ENCODE measurements at regions not wholly inside any gene's neighbourhood (a gene's known extent, or its start where the extent isn't known, plus 50 kb on each side); places are given as distances from the start of the nearest gene placed in this dataset.

- DNase-seq = no peak
Observed at GRCh38 chr4:133775881-133776280, 425.7 kb downstream of the PABPC4L start.

- no peak for DNase-seq
Observed at GRCh38 chr4:133775469-133775868, 426.1 kb downstream of the PABPC4L start.

GRCh38 chr4:133759428-133759827, 442.2 kb downstream of the PABPC4L start:
- DNase-seq = no peak

- DNase-seq = no peak
Observed at GRCh38 chr4:133741766-133742165, 459.8 kb downstream of the PABPC4L start.

GRCh38 chr4:133720001-133720400, 481.6 kb downstream of the PABPC4L start:
- no peak for DNase-seq

GRCh38 chr4:133719098-133719497, 482.5 kb downstream of the PABPC4L start:
- DNase-seq = no peak

- no peak for DNase-seq
Observed at GRCh38 chr4:133714211-133714610, 487.4 kb downstream of the PABPC4L start.

GRCh38 chr4:133713340-133713739, 488.2 kb downstream of the PABPC4L start:
- DNase-seq = no peak

GRCh38 chr4:133711817-133712216, 489.8 kb downstream of the PABPC4L start:
- DNase-seq = no peak

- DNase-seq = no peak
Observed at GRCh38 chr4:133694416-133694815, 507.2 kb downstream of the PABPC4L start.

- no peak for DNase-seq
Observed at GRCh38 chr4:133683967-133684366, 517.6 kb downstream of the PABPC4L start.

- no peak for DNase-seq
Observed at GRCh38 chr4:133668061-133668851, 519.2 kb downstream of the PCDH10 start.

GRCh38 chr4:133647206-133647605, 498.1 kb downstream of the PCDH10 start:
- DNase-seq = no peak

GRCh38 chr4:133641191-133641590, 492.1 kb downstream of the PCDH10 start:
- DNase-seq = no peak

GRCh38 chr4:133638751-133639150, 489.7 kb downstream of the PCDH10 start:
- no peak for DNase-seq

- DNase-seq = no peak
Observed at GRCh38 chr4:133637161-133637560, 488.1 kb downstream of the PCDH10 start.

GRCh38 chr4:133624744-133625143, 475.6 kb downstream of the PCDH10 start:
- DNase-seq = no peak

- no peak for DNase-seq
Observed at GRCh38 chr4:133623847-133624246, 474.8 kb downstream of the PCDH10 start.

GRCh38 chr4:133621628-133622027, 472.5 kb downstream of the PCDH10 start:
- no peak for DNase-seq

- DNase-seq = no peak
Observed at GRCh38 chr4:133620555-133620954, 471.5 kb downstream of the PCDH10 start.

GRCh38 chr4:133618963-133619362, 469.9 kb downstream of the PCDH10 start:
- no peak for DNase-seq

- DNase-seq = no peak
Observed at GRCh38 chr4:133600008-133600407, 450.9 kb downstream of the PCDH10 start.

GRCh38 chr4:133598779-133599178, 449.7 kb downstream of the PCDH10 start:
- DNase-seq = no peak

GRCh38 chr4:133597251-133597650, 448.2 kb downstream of the PCDH10 start:
- no peak for DNase-seq
